ENCODE measurements at regions not wholly inside any gene's neighbourhood (a gene's known extent, or its start where the extent isn't known, plus 50 kb on each side); places are given as distances from the start of the nearest gene placed in this dataset.

- intact Hi-C loops (cut with micrococcal nuclease): no loop called here
- POLR2A ChIA-PET: no interaction called here
Observed at GRCh38 chr3:9311228-9311627, 51.6 kb upstream of the THUMPD3 start.

More at GRCh38 chr3:9311228-9311627, 51.6 kb upstream of the THUMPD3 start:
- RAD21 ChIA-PET (ENCODE audit: low non-redundant PET in 1 of 2, low total read pairs in 2 of 2, uncharacterized antibody in 2 of 2, unreplicated experiment in 2 of 2): no interaction called here
- H3K9ac ChIP-seq (ENCODE audit: low read length): no peak overlapping the region
- TF ChIP-seq JUND (IDR thresholded peaks at IDR 0.05) (no peak), ZNF274 (IDR thresholded peaks at IDR 0.05; ENCODE audit: low read depth, low read length) (no peak), SRF (IDR thresholded peaks at IDR 0.05; ENCODE audit: low read depth) (no peak), SIN3A (IDR thresholded peaks at IDR 0.05; ENCODE audit: low read depth) (no peak)
- H3K79me2 ChIP-seq (ENCODE audit: insufficient read depth, low read length): no peaks in the 10 kb centered on the region
- no peaks in the 10 kb centered on the region for H3K27me3 ChIP-seq (ENCODE audit: insufficient read depth, low read length)
- BruUV-seq (replicated peaks): no TSS peak
- no peak overlapping the region for H3K4me3 ChIP-seq (replicated peaks in 1 of 2; ENCODE audit: low read depth in 1 of 2, low read length in 2 of 2)
- H2AFZ ChIP-seq (ENCODE audit: low read depth, low read length, poor library complexity, severe bottlenecking): no peak overlapping the region
- no peak overlapping the region for H3K27ac ChIP-seq (ENCODE audit: low read depth, low read length)
- DNase-seq (ENCODE audit: low read depth, low spot score): no peak
- ATAC-seq: no peak
- H3K9me3 ChIP-seq (ENCODE audit: control insufficient read depth in 1 of 2, insufficient read depth in 1 of 2, low read depth in 1 of 2, low read length in 2 of 2): no peaks in the 10 kb centered on the region
- H4K20me1 ChIP-seq (ENCODE audit: insufficient read depth): no peaks in the 10 kb centered on the region
- peaks cover 0 to 5% of the 10 kb centered on the region in 2 experiments; a peak in 1 of 4 replicates for H3K4me1 ChIP-seq (ENCODE audit: control insufficient read depth in 1 of 2, insufficient read depth in 2 of 2, low read length in 2 of 2)
- CTCF ChIA-PET: no interaction called here
- H3K9me2 ChIP-seq (ENCODE audit: insufficient read depth): no peaks in the 10 kb centered on the region
- no peak overlapping the region for H3K4me2 ChIP-seq (ENCODE audit: low read length)
- no peaks in the 10 kb centered on the region for H3K36me3 ChIP-seq (ENCODE audit: control insufficient read depth in 1 of 2, insufficient read depth in 2 of 2, low read length in 2 of 2)
